Vagina (tissue), 2 donors: ENCODE measurements at regions not wholly inside any gene's neighbourhood (a gene's known extent, or its start where the extent isn't known, plus 50 kb on each side); places are given as distances from the start of the nearest gene placed in this dataset.

Experiments used
- CTCF ChIP-seq, 3 experiments: fragments of 450-650 bp in 2 of 3; fragments of 200-600 bp in 1 of 3; sonication (generic) in 1 of 3; IDR thresholded peaks; one replicate each; pipeline ENCODE4 v1.5.1; 2017 to 2019; ENCODE audit warnings: antibody characterized with exemption in 3 of 3, mild to moderate bottlenecking in 2 of 3, moderate library complexity in 2 of 3
- POLR2AphosphoS5 ChIP-seq, 2 donors: sonication (generic); formaldehyde crosslinking; IDR thresholded peaks; one replicate each; pipeline ENCODE4 v1.9.0; 2017; ENCODE audit warnings: antibody characterized with exemption in 2 of 2, mild to moderate bottlenecking in 2 of 2, low read depth in 1 of 2; ENCODE audit not compliant: insufficient read depth in 1 of 2

- TF ChIP-seq POLR2AphosphoS5 (IDR thresholded peaks at IDR 0.05; ENCODE audit: insufficient read depth in 1 of 2, low read depth in 1 of 2) = no peak
- no peak for TF ChIP-seq CTCF (IDR thresholded peaks at IDR 0.05)
Observed at GRCh38 chr15:95676500-95676899, 654.0 kb upstream of the NR2F2 start.
